ENCODE measurements at regions not wholly inside any gene's neighbourhood (a gene's known extent, or its start where the extent isn't known, plus 50 kb on each side); places are given as distances from the start of the nearest gene placed in this dataset.

DNA sequence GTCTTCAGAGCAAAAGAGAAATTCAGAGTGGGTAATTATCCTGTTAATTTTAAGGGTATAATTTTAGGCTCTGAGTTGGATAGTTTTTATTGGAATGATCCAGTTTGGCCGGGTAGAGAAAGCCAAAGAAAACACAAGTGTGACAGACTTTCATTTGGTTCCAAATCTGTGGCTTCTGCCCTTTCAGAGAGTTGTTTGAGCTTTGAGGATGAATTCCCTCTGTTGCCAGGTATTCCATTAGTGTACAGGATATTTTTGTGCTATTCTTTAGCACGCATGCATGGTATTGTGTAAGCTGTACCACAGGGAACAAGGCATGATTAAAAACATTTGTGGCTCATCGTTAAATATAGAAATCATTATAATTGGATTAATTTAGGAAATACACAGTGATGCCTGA lies 384.4 kb downstream of the ADGRL2 start:
- H3K27me3 ChIP-seq, result no peaks in the 10 kb centered on the region
- H3K36me3 ChIP-seq (replicated peaks in 1 of 2), result no peaks in the 10 kb centered on the region
- H3K4me3 ChIP-seq, result no peak overlapping the region
- H3K4me1 ChIP-seq (replicated peaks in 1 of 2), result no peaks in the 10 kb centered on the region
- no peak for TF ChIP-seq POLR2A (IDR thresholded peaks at IDR 0.05)
- TF ChIP-seq, protein P1, sequence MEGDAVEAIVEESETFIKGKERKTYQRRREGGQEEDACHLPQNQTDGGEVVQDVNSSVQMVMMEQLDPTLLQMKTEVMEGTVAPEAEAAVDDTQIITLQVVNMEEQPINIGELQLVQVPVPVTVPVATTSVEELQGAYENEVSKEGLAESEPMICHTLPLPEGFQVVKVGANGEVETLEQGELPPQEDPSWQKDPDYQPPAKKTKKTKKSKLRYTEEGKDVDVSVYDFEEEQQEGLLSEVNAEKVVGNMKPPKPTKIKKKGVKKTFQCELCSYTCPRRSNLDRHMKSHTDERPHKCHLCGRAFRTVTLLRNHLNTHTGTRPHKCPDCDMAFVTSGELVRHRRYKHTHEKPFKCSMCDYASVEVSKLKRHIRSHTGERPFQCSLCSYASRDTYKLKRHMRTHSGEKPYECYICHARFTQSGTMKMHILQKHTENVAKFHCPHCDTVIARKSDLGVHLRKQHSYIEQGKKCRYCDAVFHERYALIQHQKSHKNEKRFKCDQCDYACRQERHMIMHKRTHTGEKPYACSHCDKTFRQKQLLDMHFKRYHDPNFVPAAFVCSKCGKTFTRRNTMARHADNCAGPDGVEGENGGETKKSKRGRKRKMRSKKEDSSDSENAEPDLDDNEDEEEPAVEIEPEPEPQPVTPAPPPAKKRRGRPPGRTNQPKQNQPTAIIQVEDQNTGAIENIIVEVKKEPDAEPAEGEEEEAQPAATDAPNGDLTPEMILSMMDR (IDR thresholded peaks at IDR 0.05), result no peak
- no peak overlapping the region for H3K27ac ChIP-seq
- 47 to 60% (median 53%) methylated on average over 3 of the region's 3 CpGs for whole genome bisulfite sequencing, 4 donors
- intact Hi-C loops (cut with DNase I), result no loop called here
- H3K9me3 ChIP-seq (replicated peaks in 1 of 3), result no peaks in the 10 kb centered on the region
- DNase-seq, result no peak

DNA sequence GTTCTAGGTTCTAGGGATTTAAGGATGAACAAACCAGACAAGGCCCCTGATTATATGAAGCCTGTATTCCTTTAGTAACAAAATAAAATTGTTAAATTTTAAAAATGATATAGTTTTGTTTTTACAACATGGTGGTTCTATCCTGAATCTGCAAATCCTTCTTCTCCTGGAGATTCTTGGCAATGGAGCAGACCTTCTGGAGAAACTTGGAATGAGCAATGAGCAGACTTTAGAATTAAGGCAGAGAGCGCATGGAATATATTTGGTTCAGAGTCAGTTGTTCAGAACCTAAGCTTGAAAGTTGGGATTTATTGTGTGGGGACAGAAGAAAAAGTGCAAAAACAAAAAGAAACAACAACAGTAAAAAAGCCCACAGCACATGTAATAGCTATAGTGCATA lies 381.1 kb downstream of the ADGRL2 start:
- Histone ChIP-seq H3K27ac (no peak overlapping the region), H3K4me3 (no peak overlapping the region), H3K4me1 (replicated peaks in 1 of 2) (peaks cover 0 to 2% of the 10 kb centered on the region in 2 donors), H3K27me3 (no peaks in the 10 kb centered on the region), H3K9me3 (replicated peaks in 1 of 3) (no peaks in the 10 kb centered on the region), H3K36me3 (replicated peaks in 1 of 2) (no peaks in the 10 kb centered on the region)
- intact Hi-C loops (cut with DNase I), result no loop called here
- DNase-seq, result no peak
- TF ChIP-seq POLR2A (IDR thresholded peaks at IDR 0.05), result no peak
- TF ChIP-seq, protein P1 (IDR thresholded peaks at IDR 0.05), result no peak
- WGBS, 4 donors, result 98 to 100% (median 99%) methylated on average over 1 of the region's 1 CpG

DNA sequence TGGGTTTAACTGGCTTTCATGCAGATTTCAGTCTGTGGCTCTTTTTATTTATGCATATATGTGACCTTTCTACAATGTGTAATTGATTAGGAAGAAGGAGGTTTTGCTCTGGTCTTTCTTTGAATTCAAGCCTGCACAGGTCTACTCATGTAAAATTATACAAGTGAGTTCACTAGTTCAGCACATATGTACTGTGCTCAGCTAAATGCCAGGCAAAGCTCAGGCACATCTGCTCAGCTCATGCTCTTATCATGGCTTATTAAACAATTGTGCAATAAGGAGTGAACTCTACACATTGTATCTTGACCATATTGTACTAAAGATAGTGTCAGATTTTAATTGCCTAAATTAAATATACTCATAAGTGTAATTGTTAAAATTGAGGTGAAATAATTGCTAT lies 378.4 kb downstream of the ADGRL2 start:
- Histone ChIP-seq H3K27ac (no peak overlapping the region), H3K4me3 (no peak overlapping the region), H3K4me1 (replicated peaks in 1 of 2) (peaks cover 0 to 3% of the 10 kb centered on the region in 2 donors), H3K27me3 (no peaks in the 10 kb centered on the region), H3K9me3 (replicated peaks in 1 of 3) (no peaks in the 10 kb centered on the region), H3K36me3 (replicated peaks in 1 of 2) (no peaks in the 10 kb centered on the region)
- intact Hi-C loops (cut with DNase I), result no loop called here
- TF ChIP-seq, protein P1 (IDR thresholded peaks at IDR 0.05), result no peak
- TF ChIP-seq POLR2A (IDR thresholded peaks at IDR 0.05), result no peak
- DNase-seq, result no peak

DNA sequence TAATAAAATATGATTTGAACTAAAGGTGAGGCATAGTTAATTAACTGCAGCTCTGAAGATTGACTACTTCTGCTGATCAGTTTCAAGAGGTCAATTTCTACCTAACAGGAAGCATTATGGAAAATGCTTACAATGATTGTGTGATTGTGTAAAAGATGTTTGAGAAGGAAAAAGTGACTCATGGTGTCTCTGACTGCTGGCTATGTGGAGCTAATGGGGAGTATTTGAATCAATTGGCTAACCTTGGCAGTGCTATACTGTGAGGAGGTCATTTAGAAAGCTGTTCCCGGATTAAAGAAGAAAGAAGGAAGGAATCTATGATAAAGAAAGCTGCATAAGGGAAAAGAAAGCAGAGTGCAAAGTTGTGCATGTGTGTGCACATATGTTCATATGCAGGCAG lies 376.5 kb downstream of the ADGRL2 start:
- Histone ChIP-seq H3K27me3 (no peaks in the 10 kb centered on the region), H3K4me1 (replicated peaks in 1 of 2) (peaks cover 0 to 3% of the 10 kb centered on the region in 2 donors), H3K27ac (no peak overlapping the region), H3K9me3 (replicated peaks in 1 of 3) (no peaks in the 10 kb centered on the region), H3K4me3 (no peak overlapping the region), H3K36me3 (replicated peaks in 1 of 2) (no peaks in the 10 kb centered on the region)
- 21 to 57% (median 40%) methylated on average over 1 of the region's 1 CpG for WGBS, 4 donors
- intact Hi-C loops (cut with DNase I), result no loop called here
- no peak for DNase-seq
- TF ChIP-seq POLR2A (IDR thresholded peaks at IDR 0.05), result no peak
- TF ChIP-seq, protein P1 (IDR thresholded peaks at IDR 0.05), result no peak

All from adrenal gland (tissue), 9 donors.